ENCODE measurements at regions not wholly inside any gene's neighbourhood (a gene's known extent, or its start where the extent isn't known, plus 50 kb on each side); places are given as distances from the start of the nearest gene placed in this dataset.

DNA sequence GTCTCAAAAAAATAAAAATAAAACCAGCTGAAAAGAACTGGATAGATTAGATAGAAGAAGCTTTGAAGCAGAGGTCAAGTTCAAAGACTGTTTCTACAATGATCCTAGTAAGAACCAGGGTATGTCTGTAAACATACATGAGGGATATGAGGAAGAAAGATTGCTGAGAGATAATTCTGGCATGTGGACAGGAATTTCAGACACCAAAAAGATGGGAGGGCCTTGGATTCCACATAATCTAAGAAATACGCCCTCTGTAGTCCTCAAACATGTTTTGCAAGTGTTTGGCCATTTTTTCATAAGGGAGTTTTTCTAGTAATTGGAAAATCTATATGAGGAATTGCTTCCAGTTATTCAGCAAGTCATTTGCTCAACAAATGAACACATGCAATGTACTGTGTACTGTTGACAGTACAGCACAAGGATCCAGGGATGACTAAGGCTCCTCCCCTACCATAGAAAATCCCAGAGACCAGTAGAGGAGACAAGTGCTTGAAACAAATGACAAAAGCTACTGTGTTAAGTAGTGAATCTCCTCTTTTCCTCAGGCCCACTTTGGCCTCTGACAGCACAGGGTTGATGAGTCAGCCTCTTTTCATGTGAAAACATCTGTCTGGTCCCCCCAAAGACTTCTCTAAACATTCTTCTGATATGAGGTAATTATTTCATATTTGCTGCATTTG, 795.9 kb downstream of the MAFB start:
- no peak for DNase-seq

DNA sequence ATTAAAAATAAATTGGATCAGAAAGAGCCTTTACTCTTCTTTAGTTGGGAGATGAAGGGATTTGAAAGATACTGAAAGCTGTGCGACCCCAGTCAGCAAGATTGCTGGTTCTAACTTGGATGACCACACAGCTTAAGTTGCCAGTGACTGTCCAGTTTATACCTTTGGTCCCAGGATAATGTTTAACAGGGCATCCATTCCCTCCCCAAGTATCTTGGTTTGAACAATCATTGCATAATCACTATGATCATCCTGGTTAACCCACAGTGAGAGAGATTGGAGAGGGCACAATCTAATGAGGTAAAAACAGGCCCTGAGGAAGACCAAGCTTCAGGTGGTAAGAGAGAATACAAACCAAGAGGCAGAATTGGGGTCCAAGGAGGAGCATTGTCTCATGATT, 798.3 kb downstream of the MAFB start:
- no peak for DNase-seq

DNA sequence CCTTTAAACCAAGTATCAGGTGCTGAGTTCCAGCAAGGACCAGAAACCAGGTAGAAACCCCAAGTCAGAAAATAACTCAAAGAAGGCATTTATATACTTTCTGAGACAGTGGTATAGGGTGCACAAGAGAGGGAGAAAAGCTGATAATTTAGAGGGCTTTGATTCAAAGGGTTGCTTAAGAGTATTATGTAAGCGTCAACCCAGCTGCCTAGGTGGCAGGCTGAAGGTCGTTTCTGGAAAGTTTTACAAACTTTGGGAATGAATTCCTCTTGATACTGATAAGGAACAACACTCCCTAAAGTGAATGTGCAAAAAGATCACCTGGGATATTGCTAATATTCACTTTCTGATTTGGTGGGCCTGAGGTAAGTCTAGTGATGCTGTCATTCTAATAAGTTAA, 800.7 kb downstream of the MAFB start:
- DNase-seq: no peak

DNA sequence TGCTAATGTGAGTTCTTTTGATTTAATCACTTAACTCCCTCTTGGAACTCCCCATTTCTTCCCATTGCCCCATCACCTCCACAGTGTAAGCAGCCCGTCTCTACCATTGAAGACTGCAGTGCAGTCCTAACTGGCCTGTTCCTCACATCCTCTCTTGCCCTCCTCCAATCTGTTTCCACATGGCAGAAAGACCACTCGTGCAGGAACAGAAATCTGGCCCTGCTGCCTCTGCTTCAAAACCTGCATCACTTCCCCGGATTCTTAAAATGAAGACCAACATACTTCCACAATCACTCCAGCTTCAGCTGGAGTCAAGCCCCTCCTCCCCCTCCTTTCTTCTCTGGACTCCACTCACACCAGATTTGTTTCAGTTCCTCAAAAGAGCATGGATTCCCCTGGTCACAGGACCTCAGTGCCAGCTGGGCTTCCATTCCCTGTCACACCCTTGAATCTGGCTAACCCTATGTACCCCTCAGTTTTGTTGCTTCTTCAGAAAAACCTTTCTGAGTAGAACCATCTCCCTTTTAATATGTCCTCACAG, 802.3 kb downstream of the MAFB start:
- no peak for DNase-seq

DNA sequence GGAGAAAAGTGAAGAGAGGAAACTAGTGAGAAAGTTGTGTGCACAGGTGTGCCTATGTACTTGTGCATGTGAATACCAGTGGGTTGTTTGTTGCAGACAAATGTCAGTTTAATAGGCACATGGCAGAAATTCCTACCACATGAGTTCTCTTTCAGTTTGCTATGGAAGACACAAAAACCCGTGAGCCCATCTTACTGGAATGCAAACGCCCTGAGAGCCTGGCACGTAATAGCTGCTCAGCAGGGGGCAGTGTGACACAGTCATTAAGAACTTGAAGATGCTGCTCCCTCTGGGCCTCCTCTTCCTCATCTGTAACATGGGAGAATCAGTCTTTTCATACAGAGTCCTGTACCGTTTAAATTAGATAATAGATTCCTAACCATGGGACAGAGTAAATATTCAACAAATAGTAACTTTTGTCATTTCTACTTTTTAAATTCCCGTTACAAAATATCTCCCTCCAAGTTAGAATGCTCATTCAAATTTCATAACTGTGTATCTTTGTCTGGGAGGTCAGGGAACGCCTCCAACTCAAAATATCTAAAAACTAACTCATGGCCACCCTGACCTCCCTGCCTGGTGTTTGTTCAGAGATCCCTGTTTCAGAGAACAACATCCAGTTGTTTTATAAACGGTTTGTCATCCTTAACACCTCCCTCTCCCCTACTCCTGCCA, 802.9 kb downstream of the MAFB start:
- peak in 1 of 2 donors; percentile 9 for DNase-seq

DNA sequence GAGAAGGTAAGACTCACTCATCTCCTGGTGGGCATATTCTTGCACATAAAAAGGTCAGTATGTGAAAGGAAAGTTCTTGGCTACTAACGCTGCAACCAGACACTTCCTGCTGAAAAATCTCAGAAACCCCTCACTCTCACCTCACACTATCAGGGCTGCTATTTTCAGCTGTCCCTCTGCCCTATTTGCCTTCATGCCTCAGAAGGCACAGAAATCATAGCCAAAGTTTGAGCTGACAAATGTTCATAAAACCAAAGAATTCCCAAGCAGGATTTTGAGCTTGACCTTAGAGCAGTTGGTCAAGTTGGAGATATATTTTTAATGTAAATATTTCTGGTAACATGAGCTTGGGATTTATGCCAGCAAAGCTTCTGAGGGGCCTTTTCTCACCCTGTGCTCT, 806.2 kb downstream of the MAFB start:
- no peak for DNase-seq

DNA sequence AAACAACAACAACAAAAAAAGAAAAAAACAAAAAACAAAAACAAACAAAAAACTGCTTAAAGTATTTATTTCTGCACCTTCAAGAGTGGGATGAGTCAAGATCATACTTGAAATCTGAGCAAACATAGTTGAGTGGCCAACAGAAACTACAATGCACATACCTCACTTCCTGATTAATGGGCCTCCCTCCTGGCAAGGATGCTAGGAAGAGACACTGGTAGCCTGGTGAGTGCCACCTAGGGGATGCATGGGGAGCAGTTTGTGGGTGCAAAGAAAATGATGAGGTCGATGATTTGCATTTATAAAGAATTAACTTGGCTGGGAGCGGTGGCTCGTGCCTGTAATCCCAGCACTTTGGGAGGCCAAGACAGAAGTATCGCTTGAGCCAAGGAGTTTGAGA, 808.1 kb downstream of the MAFB start:
- no peak for DNase-seq

DNA sequence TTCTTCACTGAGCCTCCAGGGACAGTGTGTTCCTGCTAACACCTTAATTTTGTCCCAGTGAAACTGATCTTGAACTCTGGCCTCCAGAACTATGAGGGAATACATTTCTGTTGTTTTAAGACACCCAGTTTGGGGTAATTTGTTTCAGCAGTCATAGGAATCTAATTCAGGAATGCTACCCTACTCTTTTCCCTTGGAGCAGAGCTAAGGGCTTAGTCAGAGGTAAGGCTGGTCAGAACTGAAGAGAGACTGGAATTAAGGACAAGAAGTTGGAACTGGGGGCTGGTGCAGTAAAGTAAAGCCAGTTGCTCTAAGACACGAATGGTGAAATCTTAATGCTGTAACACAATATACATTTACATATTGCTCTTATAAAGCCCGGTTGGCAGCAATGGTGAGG, 809.7 kb downstream of the MAFB start:
- DNase-seq: no peak

DNA sequence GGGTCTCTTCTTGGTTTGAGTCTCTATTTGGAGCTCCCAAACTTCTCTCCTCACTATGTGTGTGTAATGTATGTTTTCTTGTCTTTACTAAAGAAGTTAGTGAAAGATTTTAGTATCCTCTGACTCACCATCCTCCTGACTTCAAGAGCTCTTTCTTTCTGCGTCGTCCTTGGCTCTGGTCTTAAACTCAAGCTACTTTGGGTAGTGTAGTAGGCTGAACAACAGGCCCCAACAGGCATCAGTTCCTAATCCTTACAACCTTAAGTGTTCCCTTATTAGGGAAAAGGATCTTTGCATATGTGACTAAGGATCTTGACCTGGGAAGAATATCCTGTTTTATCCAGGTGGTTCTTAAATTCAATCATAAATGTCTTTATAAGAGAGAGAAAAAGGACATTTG, 810.2 kb downstream of the MAFB start:
- DNase-seq: no peak

DNA sequence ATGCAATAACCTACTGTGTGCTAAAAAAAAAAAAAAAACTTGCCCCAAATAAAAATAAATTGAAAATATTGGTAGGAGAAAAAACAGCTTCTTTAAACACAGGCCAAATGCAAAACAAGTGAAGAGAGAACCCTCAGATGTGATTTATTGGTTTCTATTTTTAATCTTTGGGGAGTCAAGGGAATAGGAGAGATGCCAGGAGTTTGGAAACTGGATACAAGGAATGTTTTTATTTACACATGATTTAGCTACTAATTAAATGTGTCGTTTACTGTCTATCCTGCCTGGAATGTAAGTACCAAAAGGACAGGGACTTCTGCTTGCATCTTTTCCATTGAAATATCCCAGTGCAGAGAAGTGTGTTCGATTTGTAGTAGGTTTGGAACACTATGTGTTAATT, 810.7 kb downstream of the MAFB start:
- DNase-seq: no peak

DNA sequence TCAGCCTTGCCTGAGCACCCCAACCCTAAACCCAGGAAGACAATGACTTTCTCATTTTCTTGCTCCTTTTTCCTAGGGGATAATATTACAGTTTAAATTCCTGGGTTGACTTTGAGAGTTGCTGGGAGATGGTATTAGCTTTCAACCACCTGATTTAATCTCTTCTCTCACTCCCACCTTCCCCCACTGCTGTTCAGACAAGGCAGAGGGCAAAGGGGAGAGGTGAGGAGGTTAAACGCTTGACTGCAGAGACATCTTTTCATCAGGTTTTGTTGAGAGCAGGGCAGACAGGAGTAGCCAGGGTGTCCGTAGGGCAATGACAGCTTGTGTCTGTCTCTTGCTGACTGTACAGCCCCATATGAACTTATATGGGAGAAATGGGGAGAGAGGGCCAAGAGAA, 811.2 kb downstream of the MAFB start:
- no peak for DNase-seq

DNA sequence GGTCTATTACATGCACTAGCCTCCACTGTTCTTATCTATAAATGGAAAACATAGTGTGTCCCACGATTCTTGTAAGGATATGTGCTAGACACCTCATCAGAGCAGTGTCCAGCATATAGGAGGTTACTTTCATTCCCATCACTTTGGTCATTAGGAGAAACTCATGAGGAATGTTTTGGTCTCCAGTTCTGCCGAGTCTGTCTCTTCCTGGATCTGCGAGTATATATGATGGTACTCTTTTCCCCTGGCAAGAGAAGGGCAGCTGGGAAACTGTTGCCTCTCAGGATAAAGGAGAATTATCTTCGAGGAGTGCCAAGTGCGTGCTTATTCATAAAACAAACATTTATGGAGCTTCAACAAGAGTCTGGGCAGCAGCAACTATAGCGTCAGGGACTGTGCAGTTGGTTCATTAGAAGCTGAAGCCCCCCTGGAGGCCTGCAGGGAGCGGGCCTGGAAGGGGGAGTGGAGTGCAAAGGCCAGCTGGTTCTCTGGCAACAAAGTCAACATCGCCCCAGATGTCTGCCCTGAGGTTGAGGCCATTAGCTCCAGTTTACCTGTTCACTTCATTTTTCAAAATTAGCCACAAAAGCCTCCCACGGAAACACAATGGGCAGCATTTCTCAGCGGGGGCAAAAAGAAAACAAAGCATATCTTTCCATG, 811.9 kb downstream of the MAFB start:
- no peak for DNase-seq

DNA sequence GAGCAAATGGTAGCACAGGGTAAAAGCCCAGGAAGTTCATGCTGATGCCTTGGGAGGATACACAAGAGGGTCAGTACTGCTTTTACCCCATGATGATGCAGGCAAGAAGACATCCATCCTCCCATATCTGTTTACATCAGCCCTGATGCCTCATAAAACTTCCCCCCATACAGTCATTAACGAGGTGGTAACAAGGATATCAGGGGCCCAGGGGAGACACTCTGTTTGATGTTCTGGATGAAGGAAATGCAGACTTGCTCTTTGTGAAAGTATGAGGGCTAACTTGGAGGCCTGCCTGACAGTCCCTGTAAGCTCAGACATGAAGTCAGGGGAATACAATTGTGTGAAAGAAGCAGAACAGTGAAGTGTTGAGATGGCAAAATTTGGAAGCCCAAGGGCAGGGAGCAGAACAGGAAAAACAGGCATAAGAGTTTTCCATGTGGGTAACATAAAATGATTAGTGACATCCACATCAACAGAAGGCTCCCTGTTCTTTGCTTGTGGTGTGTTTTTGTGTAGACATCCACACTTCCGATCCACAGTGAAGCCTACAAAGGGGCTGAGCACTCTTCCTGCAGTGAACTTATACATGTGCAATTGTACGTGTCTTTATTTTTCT, 813.4 kb downstream of the MAFB start:
- DNase-seq: no peak

DNA sequence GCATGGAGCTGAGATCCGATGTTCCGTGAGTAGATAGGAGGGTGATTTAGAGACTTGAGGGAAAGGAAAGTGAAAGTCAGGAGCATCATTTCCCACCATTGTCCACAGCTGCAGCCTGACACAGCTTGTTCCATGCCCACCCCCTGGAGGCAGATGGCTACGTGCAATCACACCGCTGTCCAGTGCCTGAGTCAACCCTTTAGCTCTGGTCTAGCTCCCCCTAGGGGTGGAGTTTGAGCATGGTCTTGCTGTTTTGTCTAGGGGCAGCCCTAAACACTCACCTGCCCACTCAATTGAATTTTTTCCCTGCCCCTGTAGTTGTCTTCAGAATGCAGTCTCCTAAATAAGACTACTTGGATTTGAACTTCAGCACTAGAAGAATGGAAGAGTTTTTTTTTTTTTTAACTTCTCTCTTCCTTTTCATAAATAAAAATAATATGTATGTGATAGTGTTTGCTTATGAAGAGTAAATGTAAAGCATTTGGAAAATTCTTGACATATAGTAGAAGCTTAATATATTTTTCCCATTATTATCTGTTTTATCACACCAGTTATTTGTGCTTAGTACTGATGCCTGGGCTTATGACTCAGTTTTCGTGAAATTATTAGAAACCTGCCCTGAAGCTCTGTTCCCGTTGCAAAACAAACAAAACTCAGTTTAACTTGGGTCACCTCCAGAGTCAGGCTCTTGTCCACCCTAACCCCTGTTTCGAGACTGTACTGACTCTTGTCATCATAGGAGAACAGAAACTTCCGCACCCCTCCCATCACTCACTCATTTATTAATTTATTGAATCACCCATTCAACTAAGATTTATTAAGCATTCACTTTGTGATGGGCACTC, 814.8 kb downstream of the MAFB start:
- DNase-seq: peak; percentile 1 to 3

DNA sequence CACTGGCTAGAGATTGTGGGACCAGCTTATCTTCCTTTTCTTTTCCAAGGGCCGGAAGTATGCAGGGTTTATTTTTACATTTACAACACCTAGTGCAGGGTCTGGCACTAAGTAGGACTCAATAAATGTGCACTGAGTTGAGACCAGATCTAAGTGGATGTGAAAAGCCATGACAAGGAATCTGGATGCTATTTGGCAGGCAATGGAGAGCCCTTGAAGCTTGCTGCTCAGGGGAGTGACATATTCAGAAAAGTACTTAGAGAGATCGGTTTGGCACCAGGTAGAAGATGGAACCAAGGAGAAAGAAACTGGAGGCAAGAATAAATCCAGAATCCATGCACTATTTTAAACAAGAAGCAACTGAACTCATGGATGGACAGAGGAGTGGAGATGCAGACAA, 815.8 kb downstream of the MAFB start:
- DNase-seq: no peak

DNA sequence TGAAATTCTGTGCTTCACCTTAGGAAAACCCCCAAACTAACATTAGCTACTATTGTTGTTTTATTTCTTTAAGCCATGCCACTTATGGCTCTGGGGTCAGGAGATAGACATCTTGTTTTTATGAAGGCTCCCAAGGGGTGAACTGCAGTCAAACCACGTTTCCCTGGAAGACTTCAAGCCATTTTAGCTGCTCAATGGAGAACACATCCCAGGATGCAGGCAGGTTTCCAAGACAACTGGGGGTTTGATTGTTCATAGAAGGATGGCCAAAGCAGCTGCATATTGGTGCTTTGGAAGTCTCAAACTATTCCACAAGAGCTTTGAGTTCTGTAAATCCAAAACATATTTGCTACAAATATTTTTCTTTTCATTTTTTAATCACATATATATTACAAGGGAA, 818.0 kb downstream of the MAFB start:
- DNase-seq: no peak

DNA sequence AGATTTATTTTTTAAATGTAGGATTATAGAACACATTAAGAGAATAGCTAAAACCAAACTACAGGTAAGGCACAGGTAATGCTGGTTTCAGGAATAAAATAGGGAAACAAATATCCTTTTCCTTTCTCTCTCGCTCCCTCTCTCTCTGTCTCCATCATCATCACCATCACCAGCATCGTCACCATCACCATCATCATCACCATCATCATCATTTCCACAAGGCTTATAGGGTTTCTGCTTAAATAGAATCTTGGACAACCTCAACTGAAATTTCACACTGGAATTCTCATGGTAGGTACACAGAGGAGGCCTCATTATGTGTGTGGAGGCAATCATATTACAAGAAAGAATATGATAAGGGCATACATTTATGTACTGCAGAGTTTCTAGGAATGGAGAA, 823.6 kb downstream of the MAFB start:
- no peak for DNase-seq

DNA sequence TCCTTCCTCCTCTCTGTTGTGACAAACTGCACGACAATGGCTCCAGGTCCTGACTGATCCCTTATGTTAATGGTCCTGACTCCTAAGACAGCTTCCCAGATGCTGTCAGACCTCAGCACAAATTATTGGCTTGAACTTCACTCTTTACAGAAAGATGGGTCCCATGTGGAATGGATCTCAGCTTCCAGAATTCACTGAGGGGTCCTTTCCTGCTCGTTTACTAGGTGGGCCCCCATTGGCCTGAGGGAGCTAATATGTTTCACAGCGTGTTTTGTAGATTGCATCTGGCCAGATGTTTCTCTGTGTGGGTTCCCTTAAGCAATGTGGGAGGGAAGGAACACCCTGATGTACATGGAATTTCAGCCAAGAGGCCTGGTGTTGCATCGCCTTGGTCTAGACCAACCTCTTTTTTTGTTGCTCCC, 826.6 kb downstream of the MAFB start:
- DNase-seq: no peak

DNA sequence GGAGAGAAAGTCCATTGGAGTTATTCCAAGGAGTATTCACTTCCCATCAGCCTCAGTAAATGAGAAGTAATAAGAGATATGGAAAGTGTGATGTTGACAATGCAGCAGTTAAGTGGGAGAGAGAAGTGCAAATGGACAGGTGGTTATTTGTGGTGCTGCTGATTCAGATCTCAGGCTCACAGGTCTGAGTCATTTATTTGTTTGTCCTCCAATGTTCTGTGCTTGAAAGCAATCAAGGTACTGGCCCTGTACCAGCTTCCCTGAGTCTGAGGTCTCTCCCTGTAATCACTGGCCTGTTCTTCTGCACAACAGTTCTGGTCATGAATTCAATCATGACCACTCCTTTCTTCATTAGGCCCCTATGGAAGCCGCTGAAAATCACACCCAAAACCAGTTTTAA, 827.7 kb downstream of the MAFB start:
- DNase-seq: no peak

DNA sequence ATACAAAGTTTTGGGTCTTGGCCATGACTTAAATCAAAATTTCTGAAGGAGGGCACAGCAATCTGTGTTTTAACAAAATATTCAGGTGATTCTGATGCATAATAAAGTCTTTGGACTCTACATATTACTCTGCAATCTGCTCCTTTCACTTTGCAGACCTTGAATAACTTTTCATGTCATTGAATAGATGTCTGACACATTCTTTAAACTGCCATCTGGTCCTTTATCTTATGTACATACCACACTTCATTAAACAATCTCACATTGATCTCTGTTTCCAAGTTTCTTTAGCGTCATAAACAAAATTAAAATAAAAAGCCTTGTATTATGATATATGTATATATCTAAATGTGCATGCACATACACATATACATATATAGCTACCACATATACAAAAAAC, 831.2 kb downstream of the MAFB start:
- no peak for DNase-seq

DNA sequence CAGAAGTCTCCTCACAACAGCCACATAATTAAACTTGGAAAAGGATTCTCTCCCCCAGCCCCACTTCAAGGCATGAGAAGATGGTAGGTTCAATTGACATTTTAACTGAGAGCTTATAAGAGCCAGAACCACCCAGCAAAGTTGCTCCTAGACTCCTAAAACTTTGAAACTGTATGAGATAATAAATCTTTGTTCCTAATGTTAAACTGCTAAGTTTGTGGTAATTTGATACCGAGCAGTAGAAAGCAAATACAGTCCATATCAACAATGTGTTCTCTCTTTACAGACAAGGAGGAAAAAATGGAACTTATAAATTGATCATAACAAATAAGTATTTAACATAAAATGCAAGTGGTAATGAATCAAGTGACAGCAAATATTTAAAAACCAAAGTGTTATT, 831.8 kb downstream of the MAFB start:
- DNase-seq: no peak

DNA sequence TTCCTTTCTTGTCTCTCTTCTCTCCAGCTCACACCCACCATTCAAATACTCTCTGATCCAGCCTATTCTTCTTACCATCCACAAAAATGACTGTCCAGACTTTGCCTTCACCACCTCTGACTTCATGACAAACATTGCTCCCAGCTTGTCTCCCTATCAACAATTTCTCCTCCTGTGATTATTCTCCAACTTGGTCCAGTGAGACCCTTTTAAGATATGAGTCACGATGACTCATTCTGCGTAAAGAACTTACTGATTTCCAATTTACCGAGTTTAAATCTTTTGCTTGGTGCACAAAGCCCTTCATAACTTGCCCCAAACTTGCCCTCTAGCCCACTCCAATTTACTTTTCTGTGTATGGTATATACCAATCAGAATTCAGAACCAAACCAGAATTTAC, 833.2 kb downstream of the MAFB start:
- DNase-seq: no peak

DNA sequence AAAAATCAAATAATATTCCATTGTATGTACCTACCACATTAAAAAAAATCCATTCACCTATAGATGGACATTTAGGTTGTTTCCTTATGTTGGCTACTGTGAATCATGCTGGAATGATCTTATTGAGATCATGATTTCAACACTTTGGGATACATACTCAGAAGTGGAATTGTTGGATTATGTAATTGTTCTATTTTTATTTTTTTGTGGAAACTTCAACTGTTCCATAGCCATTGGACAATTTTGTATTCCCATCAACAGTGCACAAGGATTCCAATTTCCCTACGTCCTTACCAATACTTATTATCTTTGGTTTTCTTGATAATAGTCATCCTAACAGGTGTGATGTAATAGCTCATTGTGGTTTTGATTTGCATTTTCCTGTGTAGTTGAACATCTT, 834.0 kb downstream of the MAFB start:
- no peak for DNase-seq

All from CD4-positive, alpha-beta T cell treated with Interferon alpha-2 for 1 hour (primary cell).